Gastrocnemius medialis (tissue), 4 donors: ENCODE measurements at regions not wholly inside any gene's neighbourhood (a gene's known extent, or its start where the extent isn't known, plus 50 kb on each side); places are given as distances from the start of the nearest gene placed in this dataset.

Experiments used
- ATAC-seq, 2 donors: fragments of 150-250 bp; one replicate each; pipeline ENCODE4 v1.9.1; 2016
- DNase-seq, 2 donors: peaks; one replicate each; pipeline ENCODE4 v3.0.0-alpha.2; 2019
- H3K27ac ChIP-seq, 4 donors: fragments of 200-600 bp; sonication (generic); 1 replicate in 1 of 4; 2 replicates in 3 of 4; pipeline ENCODE4 v1.5.1; 2016 to 2018; ENCODE audit warnings: mild to moderate bottlenecking in 2 of 4, moderate library complexity in 1 of 4
- H3K27me3 ChIP-seq, 3 donors: fragments of 200-600 bp; sonication (generic) in 2 of 3; 1 replicate in 1 of 3; 2 replicates in 2 of 3; pipeline versions ENCODE4 v1.5.1 to v1.6.0; 2016 to 2019; ENCODE audit warnings: mild to moderate bottlenecking in 1 of 3, moderate library complexity in 1 of 3
- H3K36me3 ChIP-seq, 2 donors: fragments of 200-600 bp; sonication (generic) in 1 of 2; one replicate each; pipeline ENCODE4 v1.5.1; 2017 to 2018
- H3K4me1 ChIP-seq, 2 donors: fragments of 200-600 bp; sonication (generic) in 1 of 2; one replicate each; pipeline ENCODE4 v1.5.1; 2016 to 2017; ENCODE audit warnings: mild to moderate bottlenecking in 2 of 2
- H3K4me3 ChIP-seq, 4 donors: fragments of 200-600 bp; sonication (generic) in 3 of 4; 1 replicate in 1 of 4; 2 replicates in 3 of 4; pipeline ENCODE4 v1.5.1; 2016 to 2019; ENCODE audit warnings: mild to moderate bottlenecking in 2 of 4
- H3K9me3 ChIP-seq, 3 donors: fragments of 200-600 bp; sonication (generic) in 2 of 3; 1 replicate in 1 of 3; 2 replicates in 2 of 3; pipeline ENCODE4 v1.5.1; 2016 to 2019
- POLR2A ChIP-seq, 2 donors: fragments of 450-650 bp; IDR thresholded peaks; one replicate each; pipeline ENCODE4 v1.6.1; 2017; ENCODE audit warnings: antibody characterized with exemption in 2 of 2, mild to moderate bottlenecking in 2 of 2, moderate library complexity in 2 of 2
- in situ Hi-C, 4 donors: fragments of 200-750 bp; cut with MboI; loops; one replicate each; pipeline versions ENCODE4 v1.15.0 to v1.8.0; 2017; ENCODE audit warnings: low sequenced_read_pairs in 4 of 4
- intact Hi-C: fragments of 100-400 bp; cut with DNase I; formaldehyde crosslinking; loops from one replicate; pipeline ENCODE4 v1.15.1; 2023; ENCODE audit warnings: low total_unique reads
- TF ChIP-seq, protein P1 (sequence below), 5 experiments: fragments of 450-650 bp in 3 of 5; fragments of 200-600 bp in 2 of 5; sonication (generic) in 2 of 5; IDR thresholded peaks in 4 of 5; conservative IDR thresholded peaks in 1 of 5; 1 replicate in 4 of 5; 2 replicates in 1 of 5; pipeline ENCODE4 v1.5.1; 2016 to 2019; ENCODE audit warnings: antibody characterized with exemption in 5 of 5, mild to moderate bottlenecking in 3 of 5, moderate library complexity in 3 of 5

DNA sequence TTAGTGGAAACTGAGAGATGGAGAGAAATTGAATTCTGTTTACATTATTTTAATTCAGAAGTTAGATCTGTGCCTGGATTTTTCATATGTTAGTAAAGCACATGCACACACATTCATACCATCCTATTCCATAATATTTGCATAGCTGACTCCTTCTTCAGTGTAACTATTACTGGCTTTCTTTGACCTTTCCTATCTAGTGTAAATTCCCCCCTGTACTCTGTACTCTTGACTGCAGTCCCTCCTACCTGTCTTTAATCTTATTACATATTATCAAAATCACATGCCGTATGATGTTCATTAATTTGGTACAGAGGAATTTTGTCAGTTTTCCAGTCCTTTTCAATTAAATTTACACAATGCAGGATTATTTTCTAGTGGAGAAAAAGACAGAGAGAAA, 417.0 kb upstream of the SOX5 start:
- TF ChIP-seq, protein P1, sequence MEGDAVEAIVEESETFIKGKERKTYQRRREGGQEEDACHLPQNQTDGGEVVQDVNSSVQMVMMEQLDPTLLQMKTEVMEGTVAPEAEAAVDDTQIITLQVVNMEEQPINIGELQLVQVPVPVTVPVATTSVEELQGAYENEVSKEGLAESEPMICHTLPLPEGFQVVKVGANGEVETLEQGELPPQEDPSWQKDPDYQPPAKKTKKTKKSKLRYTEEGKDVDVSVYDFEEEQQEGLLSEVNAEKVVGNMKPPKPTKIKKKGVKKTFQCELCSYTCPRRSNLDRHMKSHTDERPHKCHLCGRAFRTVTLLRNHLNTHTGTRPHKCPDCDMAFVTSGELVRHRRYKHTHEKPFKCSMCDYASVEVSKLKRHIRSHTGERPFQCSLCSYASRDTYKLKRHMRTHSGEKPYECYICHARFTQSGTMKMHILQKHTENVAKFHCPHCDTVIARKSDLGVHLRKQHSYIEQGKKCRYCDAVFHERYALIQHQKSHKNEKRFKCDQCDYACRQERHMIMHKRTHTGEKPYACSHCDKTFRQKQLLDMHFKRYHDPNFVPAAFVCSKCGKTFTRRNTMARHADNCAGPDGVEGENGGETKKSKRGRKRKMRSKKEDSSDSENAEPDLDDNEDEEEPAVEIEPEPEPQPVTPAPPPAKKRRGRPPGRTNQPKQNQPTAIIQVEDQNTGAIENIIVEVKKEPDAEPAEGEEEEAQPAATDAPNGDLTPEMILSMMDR (IDR thresholded peaks at IDR 0.05 in 4 of 5, conservative IDR thresholded peaks at IDR 0.05 in 1 of 5): no peak
- TF ChIP-seq POLR2A (IDR thresholded peaks at IDR 0.05): no peak
- H3K27me3 ChIP-seq: no peaks in the 10 kb centered on the region
- no peak overlapping the region for H3K4me3 ChIP-seq
- no peaks in the 10 kb centered on the region for H3K4me1 ChIP-seq
- no peak overlapping the region for H3K27ac ChIP-seq
- no peaks in the 10 kb centered on the region for H3K36me3 ChIP-seq
- ATAC-seq (no peak), DNase-seq (no peak)
- in situ Hi-C loops (loop anchor here in 1 of 4 donors (10.0 kb wide), 1 partner anchor 228 kb away; no protein-coding TSS in a partner anchor), intact Hi-C loops (no loop called here)
- no peaks in the 10 kb centered on the region for H3K9me3 ChIP-seq

DNA sequence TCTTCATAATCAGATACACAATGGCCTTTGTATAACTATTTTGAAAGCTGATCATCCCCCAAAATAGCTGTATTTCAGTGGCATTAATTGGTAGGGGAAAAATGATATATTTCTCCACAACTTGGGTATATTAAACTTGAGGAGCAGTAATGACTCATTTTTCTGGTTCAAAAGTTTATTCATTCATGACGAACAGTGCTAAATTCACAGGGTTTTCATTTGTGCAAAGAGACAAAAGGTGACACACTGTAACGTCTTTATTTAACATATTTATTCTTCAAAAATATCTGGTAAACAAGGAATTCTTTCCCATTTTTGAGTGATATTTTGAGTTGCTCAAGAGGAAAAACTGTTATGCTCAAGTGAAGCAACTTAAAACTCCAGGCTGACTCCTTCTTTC, 415.5 kb upstream of the SOX5 start:
- Histone ChIP-seq H3K4me3 (no peak overlapping the region), H3K27ac (no peak overlapping the region), H3K4me1 (no peaks in the 10 kb centered on the region), H3K9me3 (no peaks in the 10 kb centered on the region), H3K27me3 (no peaks in the 10 kb centered on the region), H3K36me3 (no peaks in the 10 kb centered on the region)
- intact Hi-C loops: no loop called here
- TF ChIP-seq POLR2A (IDR thresholded peaks at IDR 0.05): no peak
- TF ChIP-seq, protein P1 (IDR thresholded peaks at IDR 0.05 in 4 of 5, conservative IDR thresholded peaks at IDR 0.05 in 1 of 5): no peak
- in situ Hi-C loops: loop anchor here in 1 of 4 donors (10.0 kb wide), 1 partner anchor 230 kb away; no protein-coding TSS in a partner anchor
- no peak for DNase-seq
- no peak for ATAC-seq

DNA sequence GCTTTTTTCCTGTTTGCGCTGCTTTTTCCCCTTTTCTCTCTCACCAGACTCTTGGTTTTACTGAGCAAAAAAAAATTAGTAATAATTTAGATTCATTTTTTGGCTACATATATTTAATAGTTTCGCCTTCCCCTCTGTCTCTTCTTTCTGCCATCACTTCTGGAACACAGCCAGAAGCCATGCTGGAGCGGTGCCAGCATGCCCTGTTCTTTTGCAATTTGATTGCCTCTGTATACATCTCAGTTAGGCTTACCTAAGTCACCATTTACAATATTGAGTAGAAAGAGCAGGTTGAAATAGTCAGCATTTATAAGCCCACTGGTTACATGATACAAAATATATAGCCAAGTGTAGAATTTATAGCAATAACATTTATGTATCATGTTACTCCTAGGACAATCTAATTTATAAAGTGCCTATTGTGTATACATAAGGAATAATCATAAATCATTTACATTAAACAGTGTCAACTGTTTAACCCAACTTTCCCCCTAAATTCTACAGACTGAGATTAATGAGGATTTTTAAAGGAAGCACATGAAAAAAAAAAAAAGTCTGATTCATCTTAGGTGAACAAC, 413.8 kb upstream of the SOX5 start:
- in situ Hi-C loops: loop anchor here in 1 of 4 donors (10.0 kb wide), 1 partner anchor 232 kb away; no protein-coding TSS in a partner anchor
- TF ChIP-seq, protein P1 (IDR thresholded peaks at IDR 0.05 in 4 of 5, conservative IDR thresholded peaks at IDR 0.05 in 1 of 5): no peak
- TF ChIP-seq POLR2A (IDR thresholded peaks at IDR 0.05): no peak
- intact Hi-C loops: no loop called here
- ATAC-seq (no peak), DNase-seq (no peak)
- no peaks in the 10 kb centered on the region for H3K36me3 ChIP-seq
- H3K4me1 ChIP-seq: no peaks in the 10 kb centered on the region
- no peak overlapping the region for H3K27ac ChIP-seq
- no peaks in the 10 kb centered on the region for H3K27me3 ChIP-seq
- H3K9me3 ChIP-seq: no peaks in the 10 kb centered on the region
- H3K4me3 ChIP-seq: no peak overlapping the region

DNA sequence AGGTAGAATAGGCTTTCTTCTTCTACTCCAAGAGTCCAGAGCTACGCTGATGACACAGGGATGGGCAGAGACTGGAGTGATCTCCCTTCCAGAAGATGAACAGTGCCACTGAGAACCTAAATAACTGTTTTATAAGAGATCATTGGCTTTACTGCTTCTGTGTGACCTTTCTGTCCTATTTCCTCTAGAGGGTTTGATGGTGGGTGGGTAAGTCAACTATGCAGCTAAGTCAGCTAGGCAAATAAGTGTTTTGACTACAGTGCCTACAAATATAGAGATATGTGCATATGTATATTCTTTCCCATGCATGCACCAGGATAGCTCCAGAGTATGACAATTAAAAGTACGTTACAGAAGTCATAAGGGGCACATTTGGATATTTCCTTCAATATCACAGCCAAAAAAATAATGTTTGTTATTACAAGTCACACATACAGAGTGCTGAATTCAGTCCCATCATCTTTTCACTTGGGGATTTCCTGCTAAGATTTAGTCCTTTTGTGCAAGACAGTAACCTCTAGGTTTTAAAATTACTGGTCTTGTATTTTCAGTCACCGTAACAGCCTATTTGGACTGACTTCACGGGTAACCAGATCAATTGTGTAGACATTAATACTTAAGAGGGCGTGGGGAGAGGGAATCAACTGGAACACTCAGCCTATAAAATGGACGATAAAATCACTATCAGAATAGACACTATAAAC, 412.6 kb upstream of the SOX5 start:
- intact Hi-C loops (no loop called here), in situ Hi-C loops (loop anchor here in 1 of 4 donors (10.0 kb wide), 1 partner anchor 233 kb away; no protein-coding TSS in a partner anchor)
- no peak for ATAC-seq
- Histone ChIP-seq H3K27ac (no peak overlapping the region), H3K4me3 (no peak overlapping the region), H3K4me1 (no peaks in the 10 kb centered on the region), H3K9me3 (no peaks in the 10 kb centered on the region), H3K36me3 (no peaks in the 10 kb centered on the region), H3K27me3 (no peaks in the 10 kb centered on the region)
- TF ChIP-seq, protein P1 (IDR thresholded peaks at IDR 0.05 in 4 of 5, conservative IDR thresholded peaks at IDR 0.05 in 1 of 5): no peak
- TF ChIP-seq POLR2A (IDR thresholded peaks at IDR 0.05): no peak
- no peak for DNase-seq
